A673 (cell line): ENCODE measurements at regions not wholly inside any gene's neighbourhood (a gene's known extent, or its start where the extent isn't known, plus 50 kb on each side); places are given as distances from the start of the nearest gene placed in this dataset.

Experiments
- BruUV-seq: library from RNA; stranded (reverse); fragments of 400-500 nt; replicated peaks from 2 replicates; lab custom pipeline; 2021; lab: Mats Ljungman, UMichigan
- CTCF ChIA-PET: fragments of 300-600 bp; sonication (Branson Sonifier 250); formaldehyde crosslinking; loops from one replicate; lab custom pipeline; 2022; ENCODE audit warnings: antibody characterized with exemption; lab: Charles Lee
- POLR2A ChIA-PET: fragments of 300-600 bp; sonication (Branson Sonifier 250); formaldehyde crosslinking; loops from one replicate; lab custom pipeline; 2022; ENCODE audit warnings: antibody characterized with exemption; ENCODE audit not compliant: low non-redundant PET; lab: Charles Lee
- DNase-seq: peaks from one replicate; pipeline ENCODE4 v3.0.0-alpha.2; 2015; ENCODE audit warnings: low spot score
- H3K27ac ChIP-seq: fragments of 200-600 bp; sonication (generic); 2 replicates; pipeline ENCODE4 v1.5.1; 2016; ENCODE audit warnings: mixed run types, low read depth, mild to moderate bottlenecking, mixed read lengths, antibody characterized with exemption, low read length; ENCODE audit not compliant: poor library complexity, severe bottlenecking
- H3K27me3 ChIP-seq: fragments of 200-600 bp; sonication (generic); replicated peaks from 2 replicates; pipeline ENCODE4 v1.6.1; 2017; ENCODE audit warnings: mixed run types, low read depth, mild to moderate bottlenecking, mixed read lengths, antibody characterized with exemption, low read length; ENCODE audit not compliant: insufficient read depth, poor library complexity
- H3K36me3 ChIP-seq: fragments of 200-600 bp; sonication (generic); 2 replicates; pipeline ENCODE4 v1.6.1; 2016; ENCODE audit warnings: mixed run types, mild to moderate bottlenecking, mixed read lengths, antibody characterized with exemption, low read length; ENCODE audit not compliant: insufficient read depth, poor library complexity, severe bottlenecking
- H3K4me1 ChIP-seq: fragments of 200-600 bp; sonication (generic); 2 replicates; pipeline ENCODE4 v1.6.1; 2017; ENCODE audit warnings: mixed run types, mild to moderate bottlenecking, mixed read lengths, antibody characterized with exemption, low read length; ENCODE audit not compliant: insufficient read depth, poor library complexity, severe bottlenecking
- H3K4me3 ChIP-seq: fragments of 200-600 bp; sonication (generic); 2 replicates; pipeline ENCODE4 v1.5.1; 2016; ENCODE audit warnings: low read depth, mixed run types, mild to moderate bottlenecking, mixed read lengths, low read length; ENCODE audit not compliant: poor library complexity, severe bottlenecking
- H3K9me3 ChIP-seq: fragments of 200-600 bp; sonication (generic); 2 replicates; pipeline ENCODE4 v1.6.1; 2016; ENCODE audit warnings: mixed run types, low read depth, mild to moderate bottlenecking, mixed read lengths, antibody characterized with exemption, low read length; ENCODE audit not compliant: poor library complexity, severe bottlenecking
- CTCF ChIP-seq: fragments of 300-800, 200-600 bp; sonication (generic); conservative IDR thresholded peaks from 2 replicates; pipeline ENCODE4 v1.5.1; 2017; ENCODE audit warnings: low read depth, mild to moderate bottlenecking, antibody characterized with exemption, low read length, moderate library complexity, mixed read lengths
- EZH2 ChIP-seq: fragments of 200-600 bp; sonication (generic); IDR thresholded peaks from 2 replicates; pipeline ENCODE4 v1.6.1; 2017; ENCODE audit warnings: borderline replicate concordance, low read depth, mild to moderate bottlenecking, mixed read lengths, antibody characterized with exemption, low read length; ENCODE audit not compliant: poor library complexity, severe bottlenecking
- intact Hi-C: fragments of 100-400 bp; cut with micrococcal nuclease; formaldehyde crosslinking; loops from one replicate; pipeline ENCODE4 v1.10.0; 2022; ENCODE audit not compliant: unreplicated experiment

GRCh38 chr9:30172206-30172605 is 2212.2 kb upstream of the ACO1 start:
- no TSS peak for BruUV-seq
- Histone ChIP-seq H3K27me3 (no peaks in the 10 kb centered on the region), H3K9me3 (peaks cover 9% of the 10 kb centered on the region), H3K27ac (no peak overlapping the region), H3K36me3 (no peaks in the 10 kb centered on the region), H3K4me1 (no peaks in the 10 kb centered on the region), H3K4me3 (no peak overlapping the region)
- TF ChIP-seq EZH2 (no peak), CTCF (no peak)
- DNase-seq = no peak
- CTCF ChIA-PET = no interaction called here
- intact Hi-C loops = no loop called here
- POLR2A ChIA-PET = no interaction called here

GRCh38 chr9:30178610-30179009 is 2205.8 kb upstream of the ACO1 start:
- BruUV-seq = no TSS peak

GRCh38 chr9:30193421-30193820 is 2191.0 kb upstream of the ACO1 start:
- TF ChIP-seq EZH2 (no peak), CTCF (no peak)
- ChIA-PET CTCF (no interaction called here), POLR2A (no interaction called here)
- H3K27ac ChIP-seq = no peak overlapping the region
- no TSS peak for BruUV-seq
- no peak for DNase-seq
- intact Hi-C loops = no loop called here
- H3K4me3 ChIP-seq = no peak overlapping the region
- no peaks in the 10 kb centered on the region for H3K9me3 ChIP-seq
- H3K36me3 ChIP-seq = no peaks in the 10 kb centered on the region
- no peaks in the 10 kb centered on the region for H3K27me3 ChIP-seq
- no peaks in the 10 kb centered on the region for H3K4me1 ChIP-seq

More at GRCh38 chr9:30178610-30179009, 2205.8 kb upstream of the ACO1 start:
- Histone ChIP-seq H3K27ac (no peak overlapping the region), H3K36me3 (no peaks in the 10 kb centered on the region), H3K4me3 (no peak overlapping the region), H3K27me3 (no peaks in the 10 kb centered on the region), H3K4me1 (no peaks in the 10 kb centered on the region), H3K9me3 (no peaks in the 10 kb centered on the region)
- DNase-seq = no peak
- TF ChIP-seq EZH2 = no peak
- no peak for TF ChIP-seq CTCF
- intact Hi-C loops = no loop called here
- ChIA-PET POLR2A (no interaction called here), CTCF (no interaction called here)
